ENCODE measurements at regions not wholly inside any gene's neighbourhood (a gene's known extent, or its start where the extent isn't known, plus 50 kb on each side); places are given as distances from the start of the nearest gene placed in this dataset.
"Not testable (repeated sequence)": the region's sequence is repeated elsewhere in the genome, so short reads cannot be mapped to it uniquely, and the experiment has no call there.

DNA sequence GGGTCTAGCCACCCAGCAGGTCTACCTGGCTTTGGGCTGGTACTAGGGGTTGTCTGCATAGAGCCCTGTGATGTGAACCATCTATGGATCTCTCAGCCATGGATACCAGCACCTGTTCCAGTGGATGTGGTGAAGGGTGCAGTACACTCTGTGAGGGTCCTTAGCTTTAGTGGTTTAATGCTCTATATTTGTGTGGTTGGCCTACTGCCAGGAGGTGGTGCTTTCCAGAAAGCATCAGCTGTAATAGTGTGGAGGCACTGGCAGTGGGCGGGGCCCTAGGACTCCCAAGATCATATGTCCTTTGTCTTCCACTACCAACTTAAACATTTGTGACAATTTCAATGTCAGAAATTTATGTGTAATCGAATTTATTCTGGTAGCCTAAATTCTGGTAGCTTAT lies 1065.1 kb downstream of the RPIA start:
- DNase-seq (ENCODE audit: low read depth in 2 of 2) = not testable (repeated sequence)

DNA sequence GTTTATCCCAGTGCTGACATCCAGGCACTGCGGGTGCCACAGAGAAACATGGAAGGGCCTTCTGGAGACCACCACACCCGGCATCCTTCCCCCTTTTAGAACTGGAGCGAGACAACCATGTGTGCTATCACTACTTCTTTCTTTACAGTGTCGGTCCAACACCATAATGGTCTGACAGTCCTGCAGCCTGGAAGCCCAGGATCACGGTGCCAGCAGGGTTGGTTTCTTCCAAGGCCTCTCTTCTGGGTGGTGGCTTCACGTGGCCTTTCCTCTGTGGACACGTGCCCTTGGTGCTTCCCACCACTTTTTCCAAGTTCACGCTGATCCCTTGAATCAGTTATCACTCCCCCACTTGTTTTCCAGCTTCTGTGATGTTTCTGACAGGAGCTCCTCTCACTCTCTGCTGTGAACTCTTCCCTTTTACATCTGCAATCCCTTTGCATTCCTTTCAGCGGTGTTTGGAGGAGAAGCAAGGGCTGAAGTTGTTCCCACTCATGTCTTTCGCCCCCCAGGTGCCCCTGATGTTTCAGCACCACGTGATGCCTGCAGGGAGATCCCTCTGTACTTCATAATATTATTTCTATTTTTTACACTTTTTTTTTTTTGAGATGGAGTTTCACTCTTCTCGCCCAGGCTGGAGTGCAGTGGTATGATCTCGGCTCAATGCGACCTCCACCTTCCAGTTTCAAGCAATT lies 1067.0 kb downstream of the RPIA start:
- DNase-seq (ENCODE audit: low read depth in 2 of 2) = not testable (repeated sequence)

DNA sequence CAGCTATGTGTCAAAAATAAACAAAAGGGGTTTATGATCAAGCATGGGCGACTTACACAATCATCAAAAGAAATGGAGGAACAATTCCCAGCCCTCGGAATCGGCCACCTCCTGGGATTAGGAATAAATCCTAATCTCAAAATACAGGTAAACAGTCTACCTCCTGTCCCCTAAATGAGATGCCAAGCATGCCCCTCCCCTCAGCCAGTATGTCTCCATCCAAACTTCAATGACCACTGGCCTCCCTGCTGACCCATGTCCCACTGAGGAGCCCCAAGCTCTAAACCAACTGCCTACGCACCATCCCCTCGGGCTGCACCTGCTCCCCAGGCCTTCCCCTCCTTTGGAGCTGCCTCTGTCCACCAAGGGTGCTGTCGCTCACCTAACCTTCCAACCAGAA lies 1069.3 kb downstream of the RPIA start:
- not testable (repeated sequence) for DNase-seq (ENCODE audit: low read depth in 2 of 2)

DNA sequence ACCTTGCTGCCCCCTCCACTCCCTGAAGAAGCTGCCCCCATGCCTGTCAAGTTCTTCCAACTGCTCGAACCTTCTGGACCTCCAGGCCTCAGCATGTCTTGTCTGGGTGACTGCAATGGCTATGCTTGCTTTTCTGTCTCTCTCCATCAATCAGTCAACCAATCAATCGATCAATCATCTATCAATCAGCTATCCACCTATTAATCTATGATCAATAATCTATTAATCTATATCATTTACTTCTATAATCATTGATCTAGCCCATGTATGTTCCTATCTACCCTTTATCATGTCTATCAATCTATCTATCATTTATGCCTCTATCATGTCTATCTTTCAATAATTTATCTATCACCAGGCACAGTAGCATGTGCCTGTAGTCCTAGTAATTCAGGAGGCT lies 1069.7 kb downstream of the RPIA start:
- not testable (repeated sequence) for DNase-seq (ENCODE audit: low read depth in 2 of 2)

DNA sequence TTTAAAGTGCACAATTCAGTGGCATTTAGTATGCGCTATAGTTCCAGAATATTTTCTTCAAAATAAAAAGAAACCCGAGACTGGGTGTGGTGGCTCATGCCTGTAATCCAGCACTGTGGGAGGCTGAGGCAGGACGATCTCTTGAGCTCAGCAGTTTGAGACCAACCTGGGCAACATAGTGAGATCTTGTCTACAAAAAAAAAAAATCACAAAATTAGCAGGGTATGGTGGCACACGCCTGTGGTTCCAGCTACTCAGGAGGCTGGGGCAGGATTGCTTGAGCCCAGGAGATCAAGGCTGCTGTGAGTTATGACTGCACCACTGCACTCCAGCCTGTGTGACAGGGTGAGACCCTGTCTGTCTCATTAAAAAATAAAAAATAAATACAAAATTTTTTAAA lies 1070.4 kb downstream of the RPIA start:
- DNase-seq (ENCODE audit: low read depth in 2 of 2) = not testable (repeated sequence)

DNA sequence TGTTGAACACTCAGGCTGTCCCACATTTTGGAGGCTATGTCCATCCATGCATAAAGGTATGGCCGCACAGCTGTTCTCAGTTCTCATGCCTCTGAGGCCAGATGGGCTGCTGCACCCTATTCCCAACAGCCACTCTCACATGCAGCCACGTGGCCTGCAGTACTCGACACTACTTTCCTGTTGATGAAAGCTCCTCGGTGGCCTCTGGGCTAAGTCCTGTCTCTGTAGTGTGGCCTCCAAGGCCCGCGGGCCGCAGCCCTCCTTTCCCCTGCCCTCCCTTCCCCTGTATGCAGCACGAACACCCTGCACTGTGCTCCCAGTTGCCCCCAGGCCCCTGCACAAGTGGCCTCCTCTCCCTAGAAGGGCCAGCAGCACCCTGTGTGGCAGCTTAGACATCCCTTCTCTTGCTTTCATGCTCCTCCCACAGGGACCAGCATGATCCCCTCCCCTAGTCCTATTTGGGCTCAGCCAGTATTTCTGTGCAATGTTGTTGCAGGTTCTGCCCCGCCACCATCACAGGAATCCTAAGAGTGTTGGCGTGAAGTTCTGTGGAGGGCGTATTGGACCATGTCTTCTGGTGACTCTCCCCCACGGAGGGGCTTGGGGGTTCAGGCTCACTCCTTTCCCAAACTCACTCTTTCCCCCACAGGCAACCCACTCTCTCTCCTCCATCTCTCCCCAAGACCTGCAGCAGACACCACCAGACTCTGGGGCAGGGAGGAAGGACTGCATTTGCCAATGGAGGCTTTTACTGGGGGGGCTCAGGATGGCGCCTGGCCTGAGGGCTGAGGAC lies 1071.2 kb downstream of the RPIA start:
- DNase-seq (ENCODE audit: low read depth in 2 of 2) = not testable (repeated sequence)

DNA sequence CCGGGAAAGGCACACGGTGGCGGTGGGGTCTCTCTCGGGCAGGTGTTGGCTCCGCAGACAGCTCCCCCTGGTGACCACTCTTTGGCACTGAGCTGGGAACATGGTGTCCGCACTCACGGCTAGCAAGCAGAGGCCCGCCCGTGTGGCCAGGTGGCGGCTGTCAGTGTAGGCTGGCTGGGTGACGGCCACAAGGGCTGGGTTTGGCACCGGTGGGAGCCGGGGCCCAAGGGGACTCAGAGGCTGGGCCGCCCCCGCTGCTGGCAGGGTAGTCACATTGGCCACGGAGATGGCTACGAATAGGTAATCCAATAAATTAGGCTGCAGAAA lies 1071.7 kb downstream of the RPIA start:
- DNase-seq (ENCODE audit: low read depth in 2 of 2) = no peak

DNA sequence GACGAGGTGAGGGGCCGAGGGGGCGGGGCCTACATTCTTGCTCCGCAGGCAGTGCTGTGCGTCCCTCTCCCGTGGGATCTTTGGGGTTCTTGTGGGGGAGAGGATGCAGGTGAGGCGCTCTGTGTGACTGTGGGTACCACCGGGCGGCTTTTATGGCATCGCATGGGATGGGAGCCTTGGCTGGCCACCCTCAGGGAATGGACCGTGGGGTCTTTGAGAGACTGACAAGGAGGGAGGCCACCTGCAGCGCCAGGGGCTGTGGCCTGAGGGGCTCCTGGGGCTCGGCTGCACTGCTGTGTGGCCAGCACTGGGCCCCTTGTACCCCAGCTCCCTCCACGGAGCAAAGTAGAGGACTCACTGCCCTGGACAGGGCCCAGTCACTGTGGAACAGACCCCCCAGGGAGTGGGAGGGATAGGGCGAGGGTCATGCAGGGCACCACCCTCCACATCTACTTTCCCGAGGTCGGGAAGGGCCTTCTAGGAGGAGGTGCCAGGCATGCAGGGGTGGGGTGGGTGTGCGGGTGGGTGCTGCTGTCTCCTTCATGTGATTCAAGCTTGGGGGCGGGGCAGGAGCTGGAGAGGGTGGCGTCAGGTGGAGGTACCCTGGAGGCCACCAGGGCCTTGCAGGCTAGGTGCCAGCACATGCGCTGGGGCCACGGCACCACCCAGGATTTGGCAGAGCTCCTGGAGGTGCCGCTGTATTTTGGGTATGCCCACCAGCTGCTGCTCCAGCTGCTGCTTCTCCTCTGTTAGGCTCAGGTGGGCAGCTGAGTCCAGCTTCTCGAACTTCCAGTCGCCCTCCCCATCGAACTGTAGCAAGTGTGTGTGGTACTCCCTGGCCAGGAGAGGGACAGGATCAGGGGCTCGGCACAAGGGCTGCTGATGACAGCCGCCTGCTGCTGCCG lies 1072.4 kb downstream of the RPIA start:
- DNase-seq (ENCODE audit: low read depth in 2 of 2) = no peak

DNA sequence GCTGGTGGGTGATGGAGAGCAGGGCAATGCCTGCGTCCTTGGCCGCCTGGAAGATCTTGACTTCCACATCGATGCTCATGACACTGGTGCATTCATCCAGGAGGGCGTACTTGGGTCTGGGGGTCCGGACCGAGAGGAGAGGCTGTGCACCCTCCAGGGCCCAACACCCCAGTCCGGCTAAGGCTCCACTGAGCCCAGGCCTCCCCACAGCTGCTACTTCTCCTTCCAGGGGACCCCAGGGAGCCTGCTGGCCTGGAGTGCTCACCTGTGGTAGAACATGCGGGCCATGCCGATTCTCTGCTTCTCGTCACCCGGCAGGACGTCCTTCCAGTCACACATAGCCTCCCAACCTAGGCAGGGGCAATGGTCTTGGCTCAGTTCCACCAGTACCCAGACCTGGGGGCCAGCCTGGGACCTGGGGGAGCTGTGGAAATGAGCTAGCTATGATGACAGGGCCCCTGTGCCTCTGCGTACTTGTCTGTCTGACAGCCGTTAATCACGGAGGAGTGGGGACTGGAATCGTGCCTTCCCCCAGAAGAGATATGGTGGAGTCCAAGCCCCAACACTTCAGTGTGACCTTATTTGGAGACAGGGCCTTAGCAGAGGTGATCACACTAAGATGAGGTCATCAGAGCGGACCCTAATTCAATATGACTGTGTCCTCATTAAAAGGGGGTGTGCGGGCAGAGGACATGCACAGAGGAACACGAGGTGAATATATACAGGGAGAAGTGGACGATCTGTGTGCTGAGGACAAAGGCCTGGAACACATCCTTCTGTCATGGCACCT lies 1073.3 kb downstream of the RPIA start:
- not testable (repeated sequence) for DNase-seq (ENCODE audit: low read depth in 2 of 2)

DNA sequence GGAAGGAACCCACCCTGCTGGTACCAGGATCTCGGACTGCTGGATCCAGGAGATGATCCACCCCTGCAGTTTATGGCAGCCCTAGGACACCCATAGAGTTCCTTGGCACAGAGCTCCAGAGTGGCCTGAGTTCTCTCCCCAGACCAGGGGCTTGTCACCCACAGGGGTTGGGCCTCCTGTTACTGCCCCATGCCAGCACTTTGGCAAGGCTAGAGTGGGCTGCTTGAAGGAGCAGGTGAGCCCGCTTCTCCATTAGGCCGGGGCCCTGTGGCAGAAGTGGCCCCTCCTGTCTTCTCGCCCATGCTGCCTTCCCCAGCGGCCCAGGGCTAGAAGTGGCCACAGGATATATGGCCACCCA lies 1073.9 kb downstream of the RPIA start:
- DNase-seq (ENCODE audit: low read depth in 2 of 2) = not testable (repeated sequence)

DNA sequence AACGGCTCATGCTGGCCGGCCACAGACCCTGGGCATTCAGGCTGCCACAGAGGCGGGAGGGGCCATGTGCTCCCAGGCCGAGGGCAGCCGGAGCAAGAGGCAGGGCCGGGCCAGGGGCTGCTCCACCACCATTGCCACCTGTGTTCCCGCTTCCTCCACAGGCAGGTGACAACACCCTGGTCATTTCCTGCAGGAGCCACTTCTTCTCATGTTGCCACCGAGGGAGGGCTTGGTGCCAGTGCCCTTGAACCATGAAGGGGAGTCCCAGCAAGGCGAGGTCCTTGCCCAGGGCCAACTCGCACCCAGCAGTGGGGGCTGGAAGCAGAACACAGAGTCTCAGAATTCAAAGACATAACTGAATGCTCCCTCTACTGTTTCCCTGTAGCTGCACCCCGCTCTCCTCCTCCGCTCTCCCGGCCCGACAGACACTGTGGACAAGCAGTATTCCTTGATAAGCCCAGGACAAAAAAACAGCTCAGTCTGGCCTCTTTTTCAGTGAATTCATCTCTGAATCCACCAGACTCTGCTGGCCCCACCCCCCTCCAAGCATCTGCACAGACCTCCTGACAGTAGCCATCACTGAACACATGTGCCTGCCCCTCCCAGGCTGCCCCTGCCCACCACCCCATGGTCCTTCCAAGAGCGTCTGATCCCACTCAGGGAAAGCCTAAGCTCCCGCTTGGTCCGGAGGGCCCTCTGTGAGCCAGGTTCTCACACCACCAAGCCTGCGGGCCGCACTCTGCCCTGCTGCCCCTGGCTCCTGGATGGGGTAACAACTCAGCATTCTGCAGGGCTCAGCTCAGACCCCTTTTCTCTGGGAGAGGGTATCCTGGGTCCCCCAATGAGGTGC lies 1074.9 kb downstream of the RPIA start:
- DNase-seq (ENCODE audit: low read depth in 2 of 2) = not testable (repeated sequence)

DNA sequence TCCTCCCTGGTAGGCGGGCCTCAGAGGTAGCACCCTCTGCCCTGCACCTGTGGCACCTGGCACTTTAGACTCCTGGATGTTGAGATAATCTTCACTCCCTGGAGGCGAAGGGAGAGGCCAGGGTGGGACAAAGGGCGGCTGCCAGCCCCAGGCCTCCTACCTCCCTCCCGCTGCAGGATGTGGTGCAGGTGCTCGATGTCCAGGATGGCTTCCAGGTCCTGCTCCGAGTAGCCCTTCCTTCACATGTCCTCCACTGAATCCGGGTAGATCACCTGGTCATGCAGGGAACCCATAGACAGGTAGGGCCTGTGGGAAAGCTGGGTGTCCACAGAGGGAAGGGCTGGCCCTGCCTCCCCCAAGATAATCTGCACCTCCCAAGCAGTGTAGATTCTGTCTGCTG lies 1075.6 kb downstream of the RPIA start:
- DNase-seq (ENCODE audit: low read depth in 2 of 2) = not testable (repeated sequence)

DNA sequence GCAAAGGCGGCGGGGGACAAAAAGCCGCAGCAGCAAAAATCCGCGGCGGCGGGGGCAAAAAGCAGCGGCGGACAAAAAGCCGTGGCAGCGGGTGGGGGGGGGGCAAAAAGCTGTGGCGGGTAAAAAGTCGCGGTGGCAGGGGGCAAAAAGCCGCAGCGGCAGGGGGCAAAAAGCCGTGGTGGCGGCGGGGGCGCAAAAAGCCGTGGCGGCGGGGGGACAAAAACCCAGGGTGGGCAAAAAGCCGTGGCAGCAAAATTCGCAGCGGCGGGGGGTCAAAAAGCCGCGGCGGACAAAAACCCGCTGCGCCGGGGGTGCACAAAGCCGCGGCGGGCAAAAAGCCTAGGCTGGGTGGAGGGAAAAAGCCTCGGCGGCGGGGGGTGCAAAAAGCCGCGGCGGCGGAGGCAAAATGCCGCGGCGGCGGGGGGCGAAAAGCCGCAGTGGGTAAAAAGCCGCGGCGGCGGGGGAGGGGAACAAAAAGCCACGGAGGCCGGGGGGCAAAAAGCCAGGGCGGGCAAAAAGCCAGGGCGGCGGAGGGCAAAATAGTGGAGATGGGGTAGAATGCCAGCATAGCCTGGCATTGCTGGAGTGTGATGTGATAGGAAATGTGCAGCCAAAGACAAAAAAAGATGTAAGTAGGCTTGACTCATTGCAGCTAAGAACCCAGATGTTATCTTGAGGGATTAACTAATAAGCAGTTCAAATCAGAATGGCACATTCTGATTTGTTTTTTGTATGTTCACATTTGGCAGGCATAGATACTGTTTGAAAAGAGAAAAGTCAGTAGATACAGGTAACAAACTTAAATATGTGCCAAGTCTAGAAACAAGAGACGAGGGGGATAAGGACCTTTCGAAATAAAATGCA lies 1076.3 kb downstream of the RPIA start:
- no peak for DNase-seq (ENCODE audit: low read depth in 2 of 2)

DNA sequence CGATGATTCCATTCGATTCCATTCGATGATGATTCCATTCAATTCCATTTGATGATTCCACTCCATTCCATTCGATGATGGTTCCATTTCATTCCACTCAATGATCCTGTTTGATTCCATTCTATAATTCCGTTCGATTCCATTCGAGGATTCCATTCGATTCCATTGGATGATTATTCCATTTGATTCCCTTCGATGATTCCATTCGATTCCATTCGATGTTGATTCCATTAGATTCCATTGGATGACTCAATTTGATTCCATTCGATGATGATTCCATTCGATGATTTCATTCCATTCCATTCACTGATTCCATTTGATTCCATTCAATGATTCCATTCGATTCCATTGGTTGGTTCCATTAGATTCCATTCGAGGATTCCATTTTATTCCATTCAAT lies 1084.4 kb downstream of the RPIA start:
- no peak for DNase-seq (ENCODE audit: low read depth in 2 of 2)

DNA sequence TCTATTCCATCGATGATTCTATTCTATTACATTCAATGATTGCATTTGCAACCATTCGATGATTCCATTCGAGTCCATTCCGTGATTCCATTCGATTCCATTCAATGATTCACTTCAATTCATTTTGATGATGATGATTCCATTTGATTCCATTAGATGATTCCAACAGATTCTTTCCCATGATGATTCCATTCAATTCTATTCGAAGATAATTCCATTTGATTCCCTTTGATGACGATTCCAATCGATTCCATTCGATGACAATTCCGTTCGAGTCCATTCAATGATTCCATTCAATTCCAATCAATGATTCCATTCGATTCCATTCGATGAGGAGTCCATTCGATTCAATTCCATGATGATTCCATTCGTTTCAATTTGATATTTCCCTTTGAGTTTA lies 1088.8 kb downstream of the RPIA start:
- no peak for DNase-seq (ENCODE audit: low read depth in 2 of 2)

DNA sequence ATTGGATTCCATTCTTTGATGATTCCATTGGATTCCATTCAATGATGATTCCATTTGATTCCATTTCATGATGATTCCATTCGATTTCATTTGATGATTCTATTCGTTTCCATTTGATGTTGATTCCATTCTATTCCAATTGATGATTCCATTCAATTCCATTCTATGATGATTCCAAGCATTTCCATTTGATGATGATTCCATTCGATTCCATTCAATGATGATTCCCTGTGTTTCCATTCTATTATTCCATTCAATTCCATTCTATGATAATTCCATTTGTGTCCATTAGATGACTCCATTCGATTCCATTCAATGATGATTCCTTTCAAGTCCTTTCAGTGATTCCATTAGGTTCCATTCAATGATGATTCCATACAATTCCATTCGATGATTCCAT lies 1090.5 kb downstream of the RPIA start:
- no peak for DNase-seq (ENCODE audit: low read depth in 2 of 2)

DNA sequence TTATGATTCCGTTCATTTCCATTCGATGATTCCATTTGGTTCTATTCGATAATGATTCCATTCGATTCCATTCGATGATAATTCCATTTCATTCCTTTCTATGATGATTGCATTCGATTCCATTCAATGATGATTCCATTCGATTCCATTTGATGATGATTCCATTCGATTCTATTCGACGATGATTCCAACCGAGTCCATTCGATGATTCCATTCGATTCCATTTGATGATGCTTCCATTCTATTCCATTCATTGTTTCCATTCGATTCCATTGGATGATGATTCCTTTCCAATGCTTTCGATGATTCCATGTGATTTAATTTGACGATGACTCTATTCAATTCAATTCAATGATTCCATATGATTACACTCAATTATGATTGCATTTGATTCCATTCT lies 1093.5 kb downstream of the RPIA start:
- DNase-seq (ENCODE audit: low read depth in 2 of 2) = no peak

DNA sequence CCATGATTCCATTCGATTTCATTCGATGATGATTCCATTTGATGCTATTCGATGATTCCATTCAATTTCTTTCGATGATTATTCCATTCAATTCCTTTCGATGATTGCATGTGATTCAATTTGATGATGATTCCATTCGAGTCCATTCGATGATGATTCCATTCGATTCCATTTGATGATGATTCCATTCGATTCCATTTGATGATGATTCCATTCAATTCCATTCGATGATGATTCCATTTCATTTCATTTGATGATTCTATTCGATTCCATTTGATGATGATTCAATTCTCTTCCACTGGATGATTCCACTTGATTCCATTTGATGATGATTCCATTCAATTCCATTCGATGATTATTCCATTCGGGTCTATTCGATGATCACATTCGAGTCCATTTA lies 1094.1 kb downstream of the RPIA start:
- DNase-seq (ENCODE audit: low read depth in 2 of 2) = not testable (repeated sequence)

DNA sequence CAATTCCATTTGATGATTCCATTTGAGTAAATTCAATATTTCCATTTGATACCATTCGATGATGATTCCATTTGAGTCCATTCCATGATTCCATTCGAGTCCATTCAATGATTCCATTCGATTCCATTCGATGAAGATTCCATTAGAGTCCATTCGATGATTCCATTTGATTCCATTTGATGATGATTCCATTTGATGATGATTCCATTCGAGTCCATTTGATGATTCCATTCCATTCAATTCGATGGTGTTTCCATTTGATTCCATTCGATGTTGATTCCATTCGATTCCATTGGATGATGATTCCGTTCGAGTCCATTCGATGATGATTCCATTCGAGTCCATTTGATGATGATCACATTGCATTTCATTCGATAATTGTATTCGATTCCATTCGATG lies 1095.2 kb downstream of the RPIA start:
- DNase-seq (ENCODE audit: low read depth in 2 of 2) = not testable (repeated sequence)

DNA sequence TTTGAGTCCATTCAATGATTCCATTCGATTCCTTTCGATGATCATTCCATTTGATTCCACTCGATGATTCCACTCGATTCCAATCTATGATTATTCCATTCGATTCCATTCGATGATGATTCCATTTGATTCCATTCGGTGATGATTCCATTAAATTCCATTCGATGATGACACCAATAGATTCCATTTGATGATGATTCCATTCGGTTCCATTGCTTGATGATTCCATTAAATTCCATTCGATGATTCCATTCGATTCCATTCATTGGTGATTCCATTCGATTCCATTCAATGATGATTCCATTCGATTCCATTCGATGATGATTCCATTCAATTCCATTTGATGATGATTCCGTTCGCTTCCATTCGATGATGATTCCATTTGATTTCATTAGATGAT lies 1104.1 kb downstream of the RPIA start:
- DNase-seq (ENCODE audit: low read depth in 2 of 2) = not testable (repeated sequence)

Data from fibroblast of skin of left biceps (primary cell).